ENCODE measurements at regions not wholly inside any gene's neighbourhood (a gene's known extent, or its start where the extent isn't known, plus 50 kb on each side); places are given as distances from the start of the nearest gene placed in this dataset.

- TF ChIP-seq CTCF (IDR thresholded peaks at IDR 0.05): no peak
- TF ChIP-seq ESRRA (CRISPR knock-in tag; IDR thresholded peaks at IDR 0.05; ENCODE audit: borderline replicate concordance): no peak
- TF ChIP-seq ZNF416 (CRISPR knock-in tag; IDR thresholded peaks at IDR 0.05): no peak
- TF ChIP-seq SMAD3 (CRISPR knock-in tag; IDR thresholded peaks at IDR 0.05; ENCODE audit: borderline replicate concordance): no peak
- TF ChIP-seq NR2C2 (CRISPR knock-in tag; IDR thresholded peaks at IDR 0.05): no peak
- no peak for TF ChIP-seq ZNF121 (CRISPR knock-in tag; IDR thresholded peaks at IDR 0.05)
- no peak for TF ChIP-seq KAT7 (CRISPR knock-in tag; IDR thresholded peaks at IDR 0.05; ENCODE audit: borderline replicate concordance)
- no peak for TF ChIP-seq ATF2 (CRISPR knock-in tag; IDR thresholded peaks at IDR 0.05; ENCODE audit: borderline replicate concordance, low read depth)
- no peak for TF ChIP-seq E2F4 (CRISPR knock-in tag; IDR thresholded peaks at IDR 0.05; ENCODE audit: borderline replicate concordance, low read depth)
- no peak for TF ChIP-seq E2F5 (CRISPR knock-in tag; IDR thresholded peaks at IDR 0.05)
- no peak for TF ChIP-seq FOXJ3 (CRISPR knock-in tag; IDR thresholded peaks at IDR 0.05; ENCODE audit: borderline replicate concordance)
- no peak for TF ChIP-seq GABPB1 (CRISPR knock-in tag; IDR thresholded peaks at IDR 0.05)
- TF ChIP-seq ZNF512 (CRISPR knock-in tag; IDR thresholded peaks at IDR 0.05; ENCODE audit: borderline replicate concordance): no peak
- no peak for TF ChIP-seq ZBTB21 (CRISPR knock-in tag; IDR thresholded peaks at IDR 0.05; ENCODE audit: borderline replicate concordance)
Measured at GRCh38 chr9:26561928-26562327, 330.7 kb downstream of the CAAP1 start.
